OCI-LY1 (cell line): ENCODE measurements at regions not wholly inside any gene's neighbourhood (a gene's known extent, or its start where the extent isn't known, plus 50 kb on each side); places are given as distances from the start of the nearest gene placed in this dataset.

ENCODE experiments used
- EZH2 ChIP-seq: fragments of 200-600 bp; sonication (generic), shearing (Covaris generic); IDR thresholded peaks from 2 replicates; pipeline ENCODE4 v1.8.0; 2017; ENCODE audit warnings: borderline replicate concordance, mixed run types, mild to moderate bottlenecking, antibody characterized with exemption, low read length, moderate library complexity, mixed read lengths
- TF ChIP-seq, protein P1 (sequence below): fragments of 200-600 bp; sonication (generic), shearing (Covaris generic); IDR thresholded peaks from 2 replicates; pipeline ENCODE4 v1.5.1; 2017; ENCODE audit warnings: mild to moderate bottlenecking, antibody characterized with exemption, low read length, moderate library complexity, mixed read lengths

- TF ChIP-seq, protein P1, sequence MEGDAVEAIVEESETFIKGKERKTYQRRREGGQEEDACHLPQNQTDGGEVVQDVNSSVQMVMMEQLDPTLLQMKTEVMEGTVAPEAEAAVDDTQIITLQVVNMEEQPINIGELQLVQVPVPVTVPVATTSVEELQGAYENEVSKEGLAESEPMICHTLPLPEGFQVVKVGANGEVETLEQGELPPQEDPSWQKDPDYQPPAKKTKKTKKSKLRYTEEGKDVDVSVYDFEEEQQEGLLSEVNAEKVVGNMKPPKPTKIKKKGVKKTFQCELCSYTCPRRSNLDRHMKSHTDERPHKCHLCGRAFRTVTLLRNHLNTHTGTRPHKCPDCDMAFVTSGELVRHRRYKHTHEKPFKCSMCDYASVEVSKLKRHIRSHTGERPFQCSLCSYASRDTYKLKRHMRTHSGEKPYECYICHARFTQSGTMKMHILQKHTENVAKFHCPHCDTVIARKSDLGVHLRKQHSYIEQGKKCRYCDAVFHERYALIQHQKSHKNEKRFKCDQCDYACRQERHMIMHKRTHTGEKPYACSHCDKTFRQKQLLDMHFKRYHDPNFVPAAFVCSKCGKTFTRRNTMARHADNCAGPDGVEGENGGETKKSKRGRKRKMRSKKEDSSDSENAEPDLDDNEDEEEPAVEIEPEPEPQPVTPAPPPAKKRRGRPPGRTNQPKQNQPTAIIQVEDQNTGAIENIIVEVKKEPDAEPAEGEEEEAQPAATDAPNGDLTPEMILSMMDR, result no peak
- no peak for TF ChIP-seq EZH2
These were observed 324.8 kb upstream of the C1orf174 start for GRCh38 chr1:4224684-4225467.
